NCI-H69 (cell line): ENCODE measurements at regions not wholly inside any gene's neighbourhood (a gene's known extent, or its start where the extent isn't known, plus 50 kb on each side); places are given as distances from the start of the nearest gene placed in this dataset.
"Not testable (repeated sequence)": the region's sequence is repeated elsewhere in the genome, so short reads cannot be mapped to it uniquely, and the experiment has no call there.

Source experiments
- DNase-seq: peaks from one replicate; lab custom pipeline; 2025; lab: John Stamatoyannopoulos, UW

DNA sequence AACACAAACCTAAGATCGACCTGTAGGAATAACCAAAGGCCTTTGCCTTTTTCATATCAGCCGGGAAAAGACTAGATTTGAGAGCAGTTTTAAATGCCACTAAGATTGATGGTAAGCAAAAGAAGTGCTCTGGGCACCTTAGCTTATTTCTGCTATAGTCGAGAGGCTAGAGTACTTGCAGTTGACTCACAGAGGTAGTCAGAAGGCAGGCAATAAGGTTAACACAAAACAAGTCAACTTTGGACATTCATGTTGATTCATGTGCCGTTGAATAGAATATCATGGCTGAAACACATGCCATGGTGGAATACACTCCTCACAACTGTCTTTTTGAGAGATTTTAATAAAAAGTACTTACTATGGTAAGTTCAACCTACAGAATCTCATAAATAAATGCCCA is 507.6 kb downstream of the ZEB2 start:
- DNase-seq = no peak

DNA sequence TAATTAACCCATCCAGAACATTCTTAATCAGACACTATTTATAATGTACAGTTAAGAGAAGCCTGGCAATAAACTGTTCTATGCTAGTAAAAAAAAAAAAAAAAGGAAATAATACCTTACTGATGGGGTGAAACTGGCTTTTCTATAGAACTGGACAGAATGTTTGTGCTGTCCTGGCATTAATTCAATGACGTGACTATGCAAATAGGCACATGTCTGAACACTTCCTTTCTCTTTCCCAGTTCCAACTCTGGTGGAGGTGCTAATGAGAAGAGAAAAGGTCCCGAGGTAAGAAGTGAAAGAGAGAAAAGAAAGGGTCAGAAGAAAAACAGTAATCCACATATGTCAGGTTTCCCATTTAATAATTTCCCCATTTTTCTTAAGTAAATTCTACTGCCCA is 508.4 kb downstream of the ZEB2 start:
- DNase-seq = peak; percentile 6

DNA sequence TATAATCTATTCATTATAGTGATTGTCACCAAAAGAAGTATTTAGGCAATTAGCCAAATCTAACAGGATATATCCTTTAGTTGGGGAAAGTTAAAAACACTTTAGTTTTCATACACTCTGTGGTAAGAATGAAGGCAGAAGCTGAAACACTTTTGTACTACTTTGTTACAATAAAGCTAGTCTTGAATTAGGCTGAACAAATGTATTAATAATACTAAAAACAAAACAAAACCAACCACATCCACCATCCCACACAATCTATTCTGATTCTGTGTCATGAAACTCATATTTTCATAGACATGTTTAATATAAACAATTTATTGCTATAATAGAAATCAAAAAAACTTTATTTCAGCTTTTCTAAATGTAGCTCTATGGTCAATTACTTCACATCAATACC is 508.8 kb downstream of the ZEB2 start:
- no peak for DNase-seq

DNA sequence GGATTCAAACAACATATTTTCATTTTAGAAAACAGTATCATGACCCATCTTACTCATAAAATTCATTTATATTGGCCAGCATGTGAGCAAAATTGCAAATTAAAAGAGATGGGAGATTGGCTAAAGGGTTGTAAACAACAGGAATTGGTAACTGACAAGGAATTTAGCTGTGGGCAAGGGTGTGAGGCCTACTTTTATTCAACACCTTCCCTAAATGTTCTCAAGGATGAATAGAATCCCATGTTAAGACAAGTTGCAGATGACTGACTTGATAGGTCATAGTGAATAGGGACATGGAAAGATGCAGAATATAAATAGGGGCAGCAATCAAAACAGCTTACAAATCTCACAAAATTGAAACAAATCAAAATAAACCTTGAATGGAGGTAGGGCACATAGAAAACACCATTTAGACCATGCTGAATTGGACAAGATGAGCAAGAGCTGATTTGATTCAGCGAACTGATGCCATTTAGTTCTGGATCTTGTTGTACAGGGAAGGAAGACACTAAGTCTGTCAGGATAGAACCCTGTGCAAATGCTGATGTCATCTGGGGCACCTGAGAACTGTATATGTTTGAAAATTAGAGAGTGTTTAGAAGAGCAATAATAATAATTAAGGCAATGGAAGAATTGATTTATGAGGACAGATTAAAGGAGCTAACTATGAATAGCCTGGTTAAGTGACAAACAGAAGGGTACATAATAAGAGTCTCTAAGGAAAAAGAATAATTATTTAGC is 509.7 kb downstream of the ZEB2 start:
- peak; percentile 3 for DNase-seq

DNA sequence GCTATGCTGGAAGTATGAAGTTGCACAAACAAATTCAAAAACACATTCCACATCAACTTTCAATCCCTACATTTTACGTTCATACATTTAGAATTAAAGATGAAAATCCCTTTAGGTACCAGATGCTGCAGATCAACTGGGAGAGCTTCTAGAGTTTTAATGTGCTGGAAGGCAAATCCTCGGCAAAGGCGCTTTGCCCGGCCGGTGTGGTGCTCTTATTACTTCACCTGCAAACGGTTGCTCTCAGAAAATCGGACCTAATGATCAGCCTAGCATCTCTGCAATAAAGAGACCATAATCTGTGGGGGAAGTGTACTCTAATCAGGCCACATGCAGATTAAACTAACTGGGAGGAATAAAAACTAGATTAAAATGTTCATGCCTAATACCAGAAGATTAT is 513.8 kb downstream of the ZEB2 start:
- DNase-seq = no peak

DNA sequence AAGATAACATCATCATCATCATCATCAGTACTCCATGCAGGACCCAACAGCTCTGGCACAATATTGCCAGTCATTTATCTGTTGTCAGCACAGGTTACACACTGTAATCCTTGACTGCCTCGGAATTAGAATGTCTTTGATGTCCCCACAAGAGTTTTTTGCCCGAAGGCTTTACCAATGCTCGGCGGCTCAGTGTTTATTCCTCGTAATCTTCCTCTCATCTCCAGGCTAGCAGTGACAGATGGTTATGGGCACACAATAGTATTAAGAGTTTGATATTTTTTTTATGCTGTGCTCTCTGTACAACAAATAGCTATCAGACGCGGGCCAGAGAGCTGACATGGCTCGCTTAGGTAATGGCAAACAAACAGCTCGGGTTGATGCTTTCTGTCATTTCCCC is 515.2 kb downstream of the ZEB2 start:
- DNase-seq = peak; percentile 59

DNA sequence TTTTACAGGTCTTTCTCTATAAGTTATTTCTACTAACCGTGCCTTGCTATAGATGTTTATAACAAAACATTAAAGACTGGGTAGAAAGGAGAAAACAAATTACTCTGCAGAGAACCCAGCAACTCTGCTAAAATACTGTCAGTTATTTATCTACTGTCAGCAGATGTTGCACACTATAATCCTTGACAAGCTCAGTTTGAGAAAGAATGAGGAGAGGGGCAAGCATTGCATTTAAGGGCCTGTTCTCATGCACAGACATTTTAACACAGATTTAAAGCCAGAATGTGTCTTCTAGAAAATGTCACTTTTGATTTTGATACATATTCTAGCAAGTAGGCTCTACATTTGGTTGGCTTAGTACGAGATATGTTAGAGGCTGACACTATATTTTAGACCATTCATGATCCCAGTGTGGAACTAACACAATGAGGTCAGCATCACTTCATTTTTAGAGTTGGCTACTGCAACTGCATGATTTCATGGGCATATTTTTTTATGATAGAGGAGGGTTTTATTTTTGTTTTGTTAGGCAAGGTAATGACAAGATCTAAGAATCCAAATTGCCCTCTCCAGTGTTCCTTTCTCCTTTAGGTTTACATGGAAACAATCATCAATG is 516.4 kb downstream of the ZEB2 start:
- DNase-seq = no peak

DNA sequence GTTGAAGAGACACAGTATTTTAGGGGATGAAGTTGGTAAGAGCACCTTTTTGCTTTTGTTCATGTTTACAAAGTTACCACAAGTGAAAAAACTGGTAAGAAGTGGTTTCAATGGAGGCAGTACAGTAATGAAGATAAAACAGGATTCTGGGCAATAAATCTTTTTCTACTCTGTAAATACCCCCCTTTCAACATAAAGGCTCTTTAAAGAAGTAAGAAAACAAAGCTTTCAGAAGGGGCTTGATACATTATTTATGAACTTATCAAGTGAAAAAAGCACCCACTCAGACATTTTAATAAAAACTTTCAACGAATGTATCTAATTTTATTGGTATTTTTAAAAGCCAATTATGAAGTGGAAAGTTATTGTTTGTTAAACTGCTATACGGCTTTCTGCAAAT is 522.9 kb downstream of the ZEB2 start:
- DNase-seq = no peak

DNA sequence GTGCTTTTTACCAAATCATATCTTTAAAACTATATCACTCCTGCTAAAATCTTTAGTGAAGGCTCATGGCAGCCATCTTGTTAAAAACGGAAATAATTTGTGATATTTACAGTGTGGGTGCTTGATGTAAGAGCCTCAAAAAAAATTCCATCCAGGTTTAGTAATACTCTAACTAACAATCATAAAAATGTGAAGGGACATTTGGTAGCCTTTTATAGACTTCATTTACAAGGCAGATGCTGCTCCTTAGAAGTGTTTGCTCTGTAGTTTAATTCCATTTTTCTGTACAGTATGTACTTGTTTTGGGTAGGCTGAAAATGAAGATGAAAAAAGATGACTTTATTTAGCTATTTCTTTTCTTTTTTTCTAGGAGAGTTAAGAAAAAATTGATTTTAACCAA is 525.0 kb downstream of the ZEB2 start:
- no peak for DNase-seq

DNA sequence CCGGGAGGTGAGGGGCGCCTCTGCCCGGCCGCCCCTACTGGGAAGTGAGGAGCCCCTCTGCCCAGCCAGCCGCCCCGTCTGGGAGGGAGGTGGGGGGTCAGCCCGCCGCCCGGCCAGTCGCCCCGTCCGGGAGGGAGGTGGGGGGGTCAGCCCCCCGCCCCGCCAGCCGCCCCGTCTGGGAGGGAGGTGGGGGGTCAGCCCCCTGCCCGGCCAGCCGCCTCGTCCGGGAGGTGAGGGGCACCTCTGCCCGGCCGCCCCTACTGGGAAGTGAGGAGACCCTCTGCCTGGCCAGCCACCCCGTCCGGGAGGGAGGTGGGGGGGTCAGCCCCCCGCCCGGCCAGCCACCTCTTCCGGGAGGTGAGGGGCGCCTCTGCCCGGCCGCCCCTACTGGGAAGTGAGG is 528.3 kb downstream of the ZEB2 start:
- not testable (repeated sequence) for DNase-seq

DNA sequence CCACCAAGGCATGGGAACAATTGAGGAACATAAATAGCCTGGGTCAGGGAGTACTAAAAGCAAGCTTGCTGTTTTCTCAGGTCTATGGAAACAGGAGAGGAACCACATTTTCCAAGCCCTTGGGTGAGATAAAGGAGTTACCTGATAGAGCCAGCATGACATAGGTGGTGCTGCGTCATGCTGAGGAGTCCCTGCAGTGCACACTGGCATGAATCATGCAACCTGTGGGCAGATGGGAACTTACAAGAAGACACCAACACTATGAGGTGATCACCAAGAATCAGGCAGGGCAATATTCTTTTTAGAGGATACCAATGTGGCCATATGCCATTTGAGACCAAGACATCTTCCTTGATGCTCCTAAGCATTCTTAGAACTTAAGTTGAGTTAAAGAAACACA is 531.8 kb downstream of the ZEB2 start:
- no peak for DNase-seq

DNA sequence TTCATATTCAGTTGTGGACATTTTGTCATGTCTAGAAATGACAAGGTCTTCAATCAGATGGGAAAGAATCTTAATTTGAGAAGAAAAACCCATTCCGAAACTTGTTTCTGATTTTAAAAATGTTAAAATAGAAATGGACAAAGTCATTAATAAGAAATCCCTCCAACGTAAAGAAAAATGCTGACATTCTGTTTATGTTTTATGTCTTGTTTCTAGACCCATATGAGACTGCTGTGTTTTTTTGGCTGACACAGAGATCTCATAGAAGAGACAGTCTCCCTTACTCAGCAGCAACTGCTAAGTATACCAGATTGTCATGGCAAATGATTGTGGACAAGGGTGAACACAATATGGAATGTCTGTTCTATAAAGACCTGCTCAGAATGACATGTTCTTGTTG is 538.5 kb downstream of the ZEB2 start:
- DNase-seq = no peak

DNA sequence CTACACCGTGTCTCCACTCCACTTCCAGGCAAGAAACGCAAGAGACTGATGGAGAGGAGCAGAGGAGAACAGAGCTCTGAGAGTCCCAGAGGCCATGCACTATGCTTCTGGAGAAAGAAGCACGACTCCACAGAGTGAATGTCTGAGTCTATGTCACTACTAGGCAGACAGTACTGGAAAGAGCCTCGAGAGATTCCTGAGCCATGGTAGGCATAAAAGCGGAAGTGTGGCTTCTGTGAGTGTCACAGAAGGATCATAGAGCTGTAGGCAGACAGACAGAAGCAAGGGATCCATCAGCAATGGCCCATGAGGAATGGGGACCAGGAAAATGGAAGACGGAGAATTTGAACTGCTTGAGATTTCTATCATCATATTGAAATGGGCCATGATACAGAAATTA is 542.6 kb downstream of the ZEB2 start:
- no peak for DNase-seq

DNA sequence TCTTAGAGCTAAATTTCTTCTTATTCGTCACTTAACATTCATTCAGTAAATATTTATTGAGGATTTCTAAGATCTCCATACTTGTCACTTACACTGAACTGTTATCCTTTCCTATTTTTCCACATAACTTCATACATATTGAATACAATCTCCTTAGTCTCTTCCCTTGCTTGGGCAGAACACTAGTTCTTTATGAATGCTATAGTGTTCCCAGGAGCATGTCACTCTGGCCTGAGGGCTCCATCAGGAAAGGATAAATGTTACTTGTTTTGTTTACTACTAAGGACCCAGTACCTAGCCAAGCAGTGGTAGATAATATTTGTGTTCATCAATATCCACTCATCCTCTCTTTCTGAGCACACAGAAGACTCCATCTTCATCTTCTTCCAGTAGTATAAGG is 544.7 kb downstream of the ZEB2 start:
- no peak for DNase-seq

DNA sequence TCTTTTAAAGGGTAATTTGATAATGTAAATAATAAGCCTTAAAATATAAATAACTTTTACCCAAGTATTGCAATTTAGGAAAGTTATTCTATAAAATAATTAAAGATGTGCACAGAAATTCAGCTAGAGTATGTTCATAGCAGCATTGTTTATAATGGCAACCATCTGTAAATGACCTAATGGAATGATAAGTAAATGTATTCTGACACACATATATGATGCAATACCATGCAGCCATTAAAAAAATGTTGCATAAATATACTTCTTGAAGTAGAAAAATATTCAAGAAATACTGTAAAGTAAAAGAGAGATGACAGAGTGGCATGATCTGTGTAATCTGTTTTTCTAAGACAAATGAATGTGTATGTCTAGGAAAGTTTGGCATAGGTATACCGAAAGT is 545.7 kb downstream of the ZEB2 start:
- no peak for DNase-seq

DNA sequence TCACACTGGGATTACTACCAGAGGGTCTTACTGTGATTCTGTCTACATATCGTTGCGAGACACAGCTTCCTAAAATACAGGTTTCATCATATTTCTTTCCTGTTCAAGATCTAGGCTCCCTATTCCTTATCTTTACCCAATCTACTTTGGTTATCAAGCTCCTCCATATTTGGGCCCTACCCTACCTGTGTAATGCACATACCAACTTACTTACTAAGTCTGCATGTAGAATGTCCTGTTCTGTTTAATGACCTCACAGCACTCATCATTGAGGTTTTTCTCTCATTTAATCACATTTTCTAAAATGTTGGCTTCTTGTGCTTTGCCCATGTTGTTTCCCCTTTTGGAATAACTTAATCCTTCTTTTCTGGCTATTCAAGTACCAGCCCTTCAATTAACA is 551.1 kb downstream of the ZEB2 start:
- DNase-seq = no peak

DNA sequence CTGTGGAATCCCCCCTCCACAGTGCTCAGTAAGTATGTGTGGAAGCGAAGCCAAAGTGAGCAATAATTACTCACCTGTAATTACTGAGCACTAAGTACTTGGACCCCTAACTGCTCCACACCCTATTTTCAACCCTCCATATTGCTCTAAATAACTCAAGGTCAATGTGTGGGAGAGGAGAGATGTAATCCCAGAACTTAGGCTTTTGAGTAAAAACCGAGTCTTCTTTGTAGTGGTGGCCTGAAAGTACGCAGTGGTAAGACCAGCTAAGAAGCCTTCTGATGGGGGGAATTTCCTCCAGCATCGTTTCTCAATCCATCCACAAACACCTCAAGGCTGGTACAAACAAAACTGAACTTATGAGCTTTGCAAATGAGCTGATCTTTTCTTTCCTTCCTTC is 551.6 kb downstream of the ZEB2 start:
- DNase-seq = no peak

DNA sequence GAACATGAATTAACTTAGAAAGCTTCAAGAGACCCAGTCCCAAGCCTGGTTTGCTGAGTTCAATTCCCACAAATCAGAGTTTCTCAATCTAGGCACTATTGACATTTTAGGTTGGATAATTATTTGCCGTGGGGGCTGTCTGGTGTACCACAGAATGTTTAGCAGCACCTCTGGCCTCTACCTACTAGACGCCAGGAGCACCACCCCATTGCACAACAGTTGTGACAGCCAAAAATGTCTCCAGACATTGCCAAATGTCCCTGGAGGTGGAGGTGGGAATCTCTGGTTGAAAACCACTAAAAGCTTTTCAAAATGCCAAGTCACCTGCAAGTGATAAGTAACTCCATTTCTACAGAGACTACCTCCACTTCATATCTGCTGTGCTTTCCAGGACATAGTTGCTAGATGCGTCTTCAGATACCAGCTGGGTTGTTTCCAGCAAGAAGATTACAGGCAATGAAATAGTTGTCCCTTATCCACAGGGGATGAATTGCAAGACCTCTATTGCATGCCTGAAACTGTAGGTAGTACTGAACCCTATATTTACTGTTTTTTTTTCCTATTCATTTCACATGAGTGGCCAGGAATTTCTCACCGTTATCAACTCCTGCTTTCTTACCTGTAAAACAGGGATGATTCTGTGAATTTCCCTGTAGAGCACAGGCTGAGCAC is 554.3 kb downstream of the ZEB2 start:
- DNase-seq = no peak

DNA sequence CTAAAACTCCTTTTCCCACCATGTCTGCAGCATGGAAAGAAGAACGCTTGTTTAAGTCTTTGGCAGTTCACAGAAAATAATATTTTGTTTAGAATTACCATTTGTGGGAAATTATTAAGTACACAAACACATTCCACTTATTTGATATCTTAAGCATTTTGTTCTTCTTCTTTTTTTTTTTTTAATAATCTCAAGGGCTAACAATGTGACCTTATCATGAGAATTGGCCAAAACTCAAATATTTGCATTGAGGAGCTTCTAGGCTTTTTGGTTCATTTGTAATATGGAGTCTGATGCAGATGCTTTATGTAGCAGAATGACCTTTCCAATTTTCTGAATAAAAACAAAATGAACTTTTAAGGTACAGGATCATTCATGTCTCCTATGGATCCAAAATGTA is 555.0 kb downstream of the ZEB2 start:
- no peak for DNase-seq

DNA sequence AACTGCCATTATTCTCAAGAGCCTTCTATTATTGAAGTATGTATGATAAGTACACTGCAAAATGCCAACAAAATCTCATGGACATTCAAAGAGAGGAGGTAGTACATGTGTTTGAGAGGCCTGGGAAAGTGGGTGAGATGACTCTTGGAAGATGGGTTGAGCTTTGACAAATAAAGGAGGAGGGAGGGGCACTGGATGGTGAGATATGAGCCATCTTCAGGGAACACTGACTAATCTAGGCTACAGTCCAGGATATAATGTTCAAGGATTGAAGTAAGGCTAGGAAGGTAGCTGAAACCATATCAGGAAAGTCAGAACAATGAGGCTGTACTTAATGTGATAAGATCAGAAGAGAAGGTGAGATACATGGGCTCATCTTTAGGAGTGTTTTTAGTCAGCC is 559.7 kb downstream of the ZEB2 start:
- DNase-seq = no peak

DNA sequence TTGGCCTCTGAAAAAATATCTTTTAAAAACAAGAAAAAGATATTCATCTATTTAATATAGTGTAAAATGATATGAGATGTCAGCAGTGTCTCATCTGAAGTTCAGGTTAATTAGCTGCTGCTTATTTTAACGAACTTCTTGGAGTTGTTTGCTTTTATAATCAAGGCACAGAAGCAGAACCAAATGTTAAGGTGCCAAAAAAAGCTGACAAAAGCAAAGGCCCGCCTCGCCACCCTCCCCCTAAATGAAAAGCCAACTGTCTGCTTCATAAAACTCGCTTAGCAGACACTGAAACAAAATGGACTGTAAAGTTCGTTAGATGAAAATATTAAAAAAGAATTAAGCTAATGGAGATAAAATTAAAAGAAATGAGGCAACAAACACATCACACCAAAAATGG is 562.6 kb downstream of the ZEB2 start:
- peak; percentile 25 for DNase-seq

DNA sequence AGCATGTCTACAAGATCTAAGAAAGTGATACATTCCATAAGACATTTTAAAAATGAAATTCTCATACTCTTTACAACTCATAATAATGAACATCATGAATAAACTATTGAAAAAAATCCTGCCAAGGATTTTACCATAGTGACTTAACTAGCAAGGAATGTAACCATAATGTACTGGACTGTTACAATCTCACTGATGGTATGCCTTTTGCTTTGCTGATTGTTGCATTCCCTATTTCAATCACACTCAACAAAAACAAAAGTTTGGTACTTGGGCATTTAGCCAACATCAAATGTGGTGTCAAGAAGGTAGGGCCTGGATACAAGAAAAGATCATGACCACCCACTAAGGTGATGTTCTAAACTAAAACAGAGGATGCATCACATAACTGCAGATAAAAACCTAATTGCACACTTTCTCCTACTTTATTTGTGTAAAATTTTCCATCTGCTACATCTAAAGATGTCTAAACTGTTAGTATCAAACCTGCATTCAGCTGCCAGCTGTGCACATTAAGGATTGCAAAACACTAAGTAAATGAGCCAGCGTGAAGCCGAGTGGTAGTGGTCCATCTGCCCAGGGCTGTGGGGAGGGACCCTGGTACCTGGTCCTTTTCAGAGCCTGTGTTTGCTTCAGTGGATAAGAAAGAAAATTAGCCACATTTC is 564.4 kb downstream of the ZEB2 start:
- DNase-seq = peak; percentile 74

DNA sequence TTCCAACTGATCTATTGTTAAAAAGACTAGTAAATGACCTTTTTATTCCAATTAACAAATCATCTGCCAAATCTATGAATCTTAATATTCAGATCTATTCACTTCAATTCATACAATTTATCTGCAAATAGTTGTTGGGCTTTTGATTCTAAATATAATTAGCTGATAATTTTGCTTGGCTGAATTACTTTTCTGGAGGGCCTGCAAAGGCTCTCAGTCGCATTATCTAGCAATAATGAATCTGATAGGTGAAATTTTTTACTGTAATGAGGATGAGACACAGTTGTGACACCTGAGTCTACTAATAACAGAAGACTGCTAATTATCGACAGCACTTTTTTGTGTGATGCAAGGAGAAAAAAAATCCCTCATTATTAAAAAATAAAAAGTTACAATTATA is 565.1 kb downstream of the ZEB2 start:
- no peak for DNase-seq
